K562 (cell line): ENCODE measurements at regions not wholly inside any gene's neighbourhood (a gene's known extent, or its start where the extent isn't known, plus 50 kb on each side); places are given as distances from the start of the nearest gene placed in this dataset.
A peak's percentile ranks its signal among the peaks of the same experiment; 100 is the strongest.

Experiments used
- AFF4 ChIP-seq: sonication (generic); formaldehyde crosslinking; IDR thresholded peaks from 2 replicates; pipeline ENCODE4 v1.8.0; 2023; ENCODE audit warnings: mild to moderate bottlenecking, missing genetic modification reagents
- CHD1 ChIP-seq: fragments of 200-600 bp; sonication (generic); IDR thresholded peaks from one replicate; pipeline ENCODE4 v1.6.1; 2012; ENCODE audit warnings: mild to moderate bottlenecking, moderate library complexity, low read length, inconsistent platforms
- E4F1 ChIP-seq: fragments of 250-450 bp; sonication (Bioruptor Pico); IDR thresholded peaks from 2 replicates; pipeline ENCODE4 v1.5.0; 2021; ENCODE audit warnings: mild to moderate bottlenecking, borderline replicate concordance
- ETV6 ChIP-seq, 3 experiments: fragments of 150-350 bp in 1 of 3; sonication (generic) in 1 of 3; formaldehyde crosslinking in 1 of 3; IDR thresholded peaks; 2 replicates each; pipeline versions ENCODE4 v1.6.1 to v1.8.0; 2014 to 2022; ENCODE audit warnings: borderline replicate concordance in 2 of 3, low read depth in 2 of 3, antibody characterized with exemption in 1 of 3, low read length in 1 of 3, mild to moderate bottlenecking in 1 of 3, missing genetic modification reagents in 1 of 3
- FOXJ3 ChIP-seq: sonication (generic); formaldehyde crosslinking; IDR thresholded peaks from 2 replicates; pipeline ENCODE4 v1.4.0; 2020; ENCODE audit warnings: mild to moderate bottlenecking, missing genetic modification reagents
- HNRNPLL ChIP-seq: fragments of 200-400 bp; formaldehyde crosslinking; IDR thresholded peaks from 2 replicates; pipeline ENCODE4 v1.6.1; 2017; ENCODE audit warnings: low read length, low read depth, mild to moderate bottlenecking; ENCODE audit not compliant: poor library complexity, severe bottlenecking
- IFI16 ChIP-seq: fragments of 250-450 bp; sonication (Bioruptor Pico); IDR thresholded peaks from 2 replicates; pipeline ENCODE4 v2.1.2; 2022; ENCODE audit warnings: mild to moderate bottlenecking, inconsistent platforms
- ILK ChIP-seq: fragments of 450-650 bp; IDR thresholded peaks from 2 replicates; pipeline ENCODE4 v1.6.1; 2016; ENCODE audit warnings: missing genetic modification characterization, low read depth, mild to moderate bottlenecking, missing compliant biosample characterization, moderate library complexity, borderline replicate concordance
- MTA3 ChIP-seq: fragments of 450-650 bp; formaldehyde crosslinking; IDR thresholded peaks from 2 replicates; pipeline ENCODE4 v1.6.1; 2017; ENCODE audit warnings: mild to moderate bottlenecking, borderline replicate concordance
- NR4A1 ChIP-seq, 2 experiments: fragments of 250-450 bp in 1 of 2; fragments of 450-650 bp in 1 of 2; sonication (Bioruptor Pico) in 1 of 2; IDR thresholded peaks; 2 replicates each; pipeline versions ENCODE4 v1.4.0 to v1.6.1; 2016 to 2020; ENCODE audit warnings: mild to moderate bottlenecking in 2 of 2, missing compliant biosample characterization in 1 of 2, missing genetic modification characterization in 1 of 2, moderate library complexity in 1 of 2
- PHF20 ChIP-seq: fragments of 450-650 bp; IDR thresholded peaks from 2 replicates; pipeline ENCODE4 v1.6.1; 2018; ENCODE audit not compliant: partially characterized antibody
- SMARCE1 ChIP-seq: fragments of 450-650 bp; IDR thresholded peaks from 2 replicates; pipeline ENCODE4 v1.7.1; 2016; ENCODE audit warnings: mild to moderate bottlenecking
- U2AF1 ChIP-seq: fragments of 200-400 bp; formaldehyde crosslinking; optimal IDR thresholded peaks from 2 replicates; pipeline ENCODE3; 2017; ENCODE audit warnings: mild to moderate bottlenecking, low read depth, low read length, moderate library complexity
- ZBTB12 ChIP-seq: fragments of 250-450 bp; sonication (Bioruptor Pico); IDR thresholded peaks from 2 replicates; pipeline ENCODE4 v1.4.0; 2020
- ZFP1 ChIP-seq: fragments of 450-650 bp; formaldehyde crosslinking; IDR thresholded peaks from 2 replicates; pipeline ENCODE4 v1.4.0; 2020; ENCODE audit warnings: mild to moderate bottlenecking, mixed read lengths
- ZNF217 ChIP-seq: sonication (generic); formaldehyde crosslinking; IDR thresholded peaks from 2 replicates; pipeline ENCODE4 v1.8.0; 2022; ENCODE audit warnings: mild to moderate bottlenecking, missing genetic modification reagents
- ZNF436 ChIP-seq: fragments of 250-450, 450-650 bp; sonication (Bioruptor Pico); formaldehyde crosslinking; IDR thresholded peaks from 2 replicates; pipeline ENCODE4 v1.7.0; 2020; ENCODE audit warnings: mild to moderate bottlenecking
- ZNF589 ChIP-seq: fragments of 200-800 bp; sonication (Bioruptor generic); IDR thresholded peaks from 2 replicates; pipeline ENCODE4 v1.6.1; 2016; ENCODE audit warnings: low read depth, missing genetic modification characterization, missing compliant biosample characterization

GRCh38 chr12:14257734-14258574, 107.5 kb upstream of the ATF7IP start (continued):
- TF ChIP-seq IFI16 (CRISPR knock-in tag) (no peak), CHD1 (no peak), NR4A1 (CRISPR knock-in tag; IDR thresholded peaks at IDR 0.05) (no peak), NR4A1 (tag; IDR thresholded peaks at IDR 0.05) (no peak), ILK (no peak), ZNF589 (CRISPR knock-in tag) (no peak; the same call in none of the 2 replicates), FOXJ3 (CRISPR knock-in tag) (no peak), PHF20 (no peak), ZNF436 (no peak), ZFP1 (CRISPR knock-in tag) (no peak), ZNF217 (CRISPR knock-in tag) (no peak), ETV6 (IDR thresholded peaks at IDR 0.05; ENCODE audit: borderline replicate concordance in 1 of 2, low read depth in 2 of 2, low read length in 1 of 2) (no peak), ETV6 (CRISPR knock-in tag; IDR thresholded peaks at IDR 0.05; ENCODE audit: borderline replicate concordance) (no peak), ZBTB12 (CRISPR knock-in tag) (no peak), MTA3 (peak; percentile 91), AFF4 (CRISPR knock-in tag) (no peak), SMARCE1 (peak; percentile 45; the same call in 1 of the 2 replicates), HNRNPLL (no peak), E4F1 (CRISPR knock-in tag) (no peak), U2AF1 (no peak)
